ENCODE measurements at regions not wholly inside any gene's neighbourhood (a gene's known extent, or its start where the extent isn't known, plus 50 kb on each side); places are given as distances from the start of the nearest gene placed in this dataset.

DNA sequence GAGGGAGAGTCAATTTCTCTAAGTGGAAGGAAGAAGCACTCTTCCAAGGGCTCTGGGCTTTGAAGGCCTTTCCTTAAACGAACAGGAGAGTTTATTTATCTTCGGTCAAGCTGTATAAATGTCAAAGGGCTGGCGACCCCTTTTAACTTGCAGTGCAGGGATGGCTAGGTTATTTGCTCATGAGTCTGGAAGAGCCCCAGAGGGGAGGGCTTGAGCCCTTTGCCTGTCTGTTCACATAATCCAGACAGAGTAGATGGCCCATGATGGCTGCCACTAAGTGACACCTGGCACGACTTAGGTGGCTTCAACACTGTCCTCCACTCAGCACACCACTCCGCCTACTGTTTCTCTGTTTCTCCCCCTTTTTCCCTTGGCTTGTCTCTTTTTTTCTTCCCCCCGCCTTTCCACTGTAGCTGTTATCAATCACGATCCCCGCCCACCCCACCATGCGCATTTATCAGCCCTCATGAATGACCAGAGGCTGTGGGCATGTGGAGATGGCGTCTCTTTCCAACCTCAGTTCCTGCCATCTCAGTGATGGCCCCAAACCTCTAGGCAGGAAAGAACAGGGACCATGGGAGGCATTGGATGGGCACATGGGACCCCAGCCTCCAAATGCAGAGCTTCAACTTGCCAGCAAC is 408.7 kb upstream of the TNRC6C start (continued):
- TF ChIP-seq ZNF224 (CRISPR knock-in tag; IDR thresholded peaks at IDR 0.05) (no peak), RCOR1 (IDR thresholded peaks at IDR 0.05; ENCODE audit: borderline replicate concordance in 1 of 2, low read depth in 2 of 2, low read length in 2 of 2) (no peak), SP2 (IDR thresholded peaks at IDR 0.05; ENCODE audit: extremely low read depth, low read depth, low read length, poor library complexity, severe bottlenecking) (no peak), ZNF79 (CRISPR knock-in tag; IDR thresholded peaks at IDR 0.05; ENCODE audit: low read depth) (no peak)
- TF ChIP-seq, protein P1, sequence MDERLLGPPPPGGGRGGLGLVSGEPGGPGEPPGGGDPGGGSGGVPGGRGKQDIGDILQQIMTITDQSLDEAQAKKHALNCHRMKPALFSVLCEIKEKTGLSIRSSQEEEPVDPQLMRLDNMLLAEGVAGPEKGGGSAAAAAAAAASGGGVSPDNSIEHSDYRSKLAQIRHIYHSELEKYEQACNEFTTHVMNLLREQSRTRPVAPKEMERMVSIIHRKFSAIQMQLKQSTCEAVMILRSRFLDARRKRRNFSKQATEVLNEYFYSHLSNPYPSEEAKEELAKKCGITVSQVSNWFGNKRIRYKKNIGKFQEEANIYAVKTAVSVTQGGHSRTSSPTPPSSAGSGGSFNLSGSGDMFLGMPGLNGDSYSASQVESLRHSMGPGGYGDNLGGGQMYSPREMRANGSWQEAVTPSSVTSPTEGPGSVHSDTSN (CRISPR knock-in tag; IDR thresholded peaks at IDR 0.05; ENCODE audit: low read depth): no peak
- TF ChIP-seq, protein P1 (tag; conservative IDR thresholded peaks at IDR 0.05; ENCODE audit: low read depth): no peak

DNA sequence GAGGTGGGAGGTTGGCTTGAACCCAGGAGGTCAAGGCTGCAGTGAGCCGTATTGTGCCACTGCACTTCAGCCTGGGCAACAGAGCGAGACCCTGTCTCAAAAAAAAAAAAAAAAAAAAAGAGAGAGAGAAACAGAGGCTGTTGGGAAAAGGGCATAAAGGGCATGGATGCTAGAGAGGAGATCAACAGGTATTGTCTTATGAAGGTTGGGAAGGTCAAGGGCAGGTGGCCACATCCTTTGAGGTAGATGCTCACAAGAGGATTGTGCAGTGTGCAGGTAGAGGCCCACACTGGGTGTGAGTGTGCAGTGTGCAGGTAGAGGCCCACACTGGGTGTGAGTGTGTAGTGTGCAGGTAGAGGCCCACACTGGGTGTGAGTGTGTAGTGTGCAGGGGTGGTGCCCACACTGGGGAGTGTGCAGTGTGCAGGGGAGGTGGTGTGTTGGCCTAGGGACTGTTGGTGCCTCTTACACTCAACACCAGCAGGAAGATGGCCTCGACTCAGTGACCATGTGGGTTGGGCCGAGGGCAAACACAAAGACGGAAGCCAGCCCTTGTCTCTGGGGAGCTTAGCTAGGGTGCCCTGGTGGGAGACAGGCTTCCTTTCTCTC is 404.9 kb upstream of the TNRC6C start:
- FAIRE-seq (no peak), ATAC-seq (no peak), DNase-seq (ENCODE audit: extremely low read depth in 1 of 4, low spot score in 3 of 4) (no peak)
- intact Hi-C loops (cut with micrococcal nuclease): no loop called here
- ChIA-PET POLR2A (interaction anchor here (0.6 kb wide), 1 partner anchor 593 kb away, joined by 3 read pairs; no protein-coding TSS in a partner anchor), CTCF (ENCODE audit: low intra/inter-chr PET ratio) (no interaction called here)
- BruUV-seq (replicated peaks): no TSS peak
- H3K9me3 ChIP-seq (replicated peaks; ENCODE audit: control insufficient read depth, insufficient read depth, low read depth, low read length): no peaks in the 10 kb centered on the region
- H3K4me2 ChIP-seq (ENCODE audit: insufficient read depth, low read length): no peak overlapping the region
- H3K9ac ChIP-seq (ENCODE audit: insufficient read depth in 1 of 2, low read depth in 2 of 2, low read length in 2 of 2): no peak overlapping the region
- H3K27ac ChIP-seq (ENCODE audit: extremely low read depth, low read depth, low read length): no peak overlapping the region
- TF ChIP-seq ZNF121 (CRISPR knock-in tag; conservative IDR thresholded peaks at IDR 0.05): peak; percentile 41; the same call in 1 of the 2 replicates
- no peak for TF ChIP-seq HNRNPK (IDR thresholded peaks at IDR 0.05; ENCODE audit: low read depth, low read length, poor library complexity, severe bottlenecking)
- in situ Hi-C loops (cut with MboI): no loop called here
- no peaks in the 10 kb centered on the region for H3K36me3 ChIP-seq (ENCODE audit: control insufficient read depth, insufficient read depth, low read length)
- peaks cover 8 to 75% of the 10 kb centered on the region in 2 experiments; a peak in 4 of 5 replicates for H3K27me3 ChIP-seq (ENCODE audit: control insufficient read depth in 2 of 2, insufficient read depth in 2 of 2, low read length in 2 of 2)
- H3K4me1 ChIP-seq (replicated peaks in 1 of 2; ENCODE audit: control insufficient read depth in 2 of 2, insufficient read depth in 2 of 2, low read length in 2 of 2): peaks cover 0 to under 1% of the 10 kb centered on the region in 2 experiments; a peak in 3 of 5 replicates
- WGBS (ENCODE audit: insufficient coverage, low coverage, missing lambda C conversion rate): 3% methylated on average over 3 of the region's 5 CpGs
- no peaks in the 10 kb centered on the region for H4K20me1 ChIP-seq (replicated peaks; ENCODE audit: control insufficient read depth, insufficient read depth, low read length)
- H2AFZ ChIP-seq (ENCODE audit: low read depth, low read length): no peak overlapping the region
- no peaks in the 10 kb centered on the region for H3K9me1 ChIP-seq (ENCODE audit: control insufficient read depth, insufficient read depth, low read length)
- no peak overlapping the region for H3K4me3 ChIP-seq
- no peaks in the 10 kb centered on the region for H3K79me2 ChIP-seq (ENCODE audit: control insufficient read depth, insufficient read depth, low read length)
